GM04504 (cell line): ENCODE measurements at regions not wholly inside any gene's neighbourhood (a gene's known extent, or its start where the extent isn't known, plus 50 kb on each side); places are given as distances from the start of the nearest gene placed in this dataset.
"Not testable (repeated sequence)": the region's sequence is repeated elsewhere in the genome, so short reads cannot be mapped to it uniquely, and the experiment has no call there.

Experiments used
- DNase-seq: peaks from one replicate; pipeline ENCODE4 v3.0.0-alpha.2; 2012; ENCODE audit warnings: low read depth

DNA sequence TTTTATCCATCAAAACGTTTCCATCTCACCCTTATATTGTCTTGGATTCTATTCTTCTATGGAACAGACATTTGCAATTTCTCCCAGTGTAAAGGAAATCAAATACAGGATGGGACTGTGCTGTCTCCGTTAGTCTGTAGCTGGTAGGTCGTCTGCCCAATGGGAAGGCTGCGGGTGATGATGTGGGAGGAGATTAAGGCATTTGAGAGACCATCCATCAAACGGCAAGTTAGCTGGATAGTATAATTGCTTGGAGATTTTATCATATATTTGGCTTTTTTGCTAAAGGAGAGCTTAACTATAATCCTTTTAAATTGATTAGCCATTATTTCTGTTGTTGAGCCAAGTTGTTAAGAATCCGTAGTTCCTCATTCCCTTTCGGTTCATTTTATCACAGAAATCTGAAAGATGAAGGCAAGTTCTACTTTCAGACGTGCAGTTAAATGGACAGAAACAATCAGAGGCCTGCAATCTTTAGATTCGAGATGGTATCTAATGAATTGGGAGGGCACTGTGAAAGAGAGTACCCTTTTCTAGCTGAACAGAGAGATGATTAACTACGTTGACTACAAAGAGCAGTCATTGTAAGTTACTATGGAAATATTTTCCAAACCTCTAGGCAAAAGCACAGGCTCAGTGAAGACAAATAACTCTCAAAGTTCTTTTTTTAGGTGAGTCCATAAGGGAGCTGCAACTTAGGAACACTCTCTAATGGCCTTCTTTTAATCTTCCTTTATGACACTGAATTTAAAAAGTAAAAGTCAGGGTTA lies 253.3 kb upstream of the KIAA1217 start:
- DNase-seq: no peak

DNA sequence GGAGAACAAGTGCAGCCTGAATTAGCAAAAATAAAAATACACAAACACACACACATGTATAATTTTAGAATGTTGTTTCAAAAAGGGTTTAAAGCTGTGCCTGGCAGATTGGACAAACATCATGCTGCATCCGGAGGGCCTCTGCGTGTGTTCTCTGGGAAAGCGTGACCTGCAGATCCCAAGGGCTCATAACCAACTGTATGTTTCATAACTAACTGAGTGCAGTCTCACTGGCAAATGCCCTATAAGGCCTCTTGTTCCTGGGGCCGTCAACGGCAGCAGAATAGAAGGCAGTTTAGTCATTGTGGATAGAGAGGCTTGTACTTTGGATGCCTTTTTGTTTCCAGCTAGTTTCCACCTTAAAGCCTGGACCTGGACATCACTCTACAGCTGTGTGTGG lies 243.8 kb upstream of the KIAA1217 start:
- no peak for DNase-seq

DNA sequence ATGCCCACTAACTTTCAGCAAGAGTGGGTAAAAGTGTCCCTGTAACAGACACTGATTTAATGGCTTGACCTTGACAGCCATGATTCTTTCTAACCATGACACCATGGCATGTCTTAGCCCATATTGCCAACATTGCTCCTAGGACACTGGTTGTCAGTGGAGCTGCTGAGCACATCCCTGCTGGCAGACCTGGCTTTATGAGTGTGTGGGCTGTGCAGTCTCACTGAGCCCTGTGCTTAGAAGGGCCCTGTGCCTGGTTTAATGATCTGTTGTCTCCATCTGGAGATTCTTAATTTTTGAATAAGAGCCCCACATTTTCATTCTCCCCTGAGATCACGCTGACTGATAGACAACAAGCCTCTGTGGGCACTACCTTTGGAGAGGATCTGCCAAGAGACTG lies 243.1 kb upstream of the KIAA1217 start:
- DNase-seq: no peak

DNA sequence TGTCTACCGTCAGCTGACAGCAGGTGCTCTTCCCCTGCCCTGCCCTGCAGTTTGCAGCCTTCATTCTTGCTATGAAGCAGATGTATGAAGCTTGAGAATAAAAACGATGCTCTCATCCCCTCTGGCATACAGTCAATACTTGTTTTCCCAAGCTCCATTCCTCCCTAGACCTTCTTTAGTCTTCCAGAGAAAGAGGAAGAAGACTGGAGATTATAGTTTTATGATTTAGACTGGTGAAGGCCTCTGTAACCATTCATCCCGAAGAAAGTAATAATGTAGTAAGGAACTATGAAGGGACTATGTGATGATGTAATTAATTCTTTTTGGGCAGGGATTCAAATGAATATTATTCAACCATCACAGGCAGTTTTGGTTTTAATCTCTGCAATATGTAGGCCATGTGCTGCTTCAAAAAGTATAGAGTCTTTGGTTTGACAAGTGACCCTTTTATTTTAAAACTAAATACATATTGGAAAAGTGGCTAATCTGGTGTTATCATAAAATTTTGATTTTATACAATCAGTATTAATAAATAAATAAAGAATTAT lies 242.4 kb upstream of the KIAA1217 start:
- DNase-seq: no peak

DNA sequence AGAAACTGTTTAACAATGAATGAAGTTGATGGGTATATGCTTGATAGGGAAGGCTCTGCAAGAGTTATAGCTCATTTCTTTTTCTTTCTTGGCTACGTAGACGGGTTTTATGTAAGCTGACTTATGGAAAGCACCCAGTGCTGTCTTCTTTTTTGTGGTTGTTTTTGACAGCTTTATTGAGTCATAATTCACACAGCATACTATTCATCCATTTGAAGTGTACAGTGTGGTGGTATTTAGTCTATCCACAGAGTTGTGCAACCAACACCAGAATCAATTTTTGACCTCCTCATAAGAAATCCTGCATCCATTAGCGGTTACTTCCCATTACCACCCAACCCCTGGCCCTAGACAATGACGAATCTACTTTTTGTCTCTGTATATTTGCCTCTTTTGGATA lies 240.6 kb upstream of the KIAA1217 start:
- no peak for DNase-seq

DNA sequence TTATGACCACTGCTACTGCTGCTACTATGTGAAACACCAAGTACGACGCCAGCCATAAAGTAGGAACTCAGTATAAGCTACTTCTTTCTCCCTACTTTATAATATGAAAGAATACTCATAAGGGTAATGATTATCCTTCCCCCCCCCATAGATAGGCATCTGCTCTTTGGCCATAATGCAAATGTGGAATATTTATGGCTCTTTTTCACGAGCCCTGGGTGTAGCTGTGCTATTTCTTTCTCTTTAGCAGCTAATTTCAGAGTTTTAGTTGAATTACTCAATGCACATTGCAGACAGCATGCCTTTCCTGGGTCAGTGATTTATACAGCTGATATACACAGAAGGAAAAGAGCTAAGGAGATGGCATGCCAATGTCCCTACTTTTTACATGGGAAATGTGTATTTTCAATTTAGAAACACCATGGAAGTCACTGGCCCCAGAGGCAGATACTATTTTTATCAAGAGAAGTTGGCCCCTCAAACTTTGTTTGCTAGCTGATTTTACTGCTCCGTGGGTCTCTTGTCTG lies 234.1 kb upstream of the KIAA1217 start:
- no peak for DNase-seq

DNA sequence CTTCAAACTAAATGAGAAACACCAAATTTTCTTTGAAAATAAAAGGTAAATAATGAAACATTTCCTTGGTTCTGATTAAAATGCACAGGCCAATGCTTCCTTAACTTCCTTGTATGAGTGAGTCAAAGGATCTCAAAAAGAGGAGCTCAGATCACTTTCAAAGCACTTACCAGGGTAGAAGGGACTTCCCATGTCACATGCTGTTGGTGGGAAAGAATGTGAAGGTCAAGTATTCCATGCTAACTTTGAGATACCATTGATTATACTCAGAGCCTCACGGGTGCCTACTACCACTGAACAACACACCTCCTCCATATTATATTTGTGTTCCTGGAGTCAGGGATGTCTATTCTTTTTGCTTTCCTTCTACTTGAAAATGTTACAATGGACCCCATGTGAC lies 233.5 kb upstream of the KIAA1217 start:
- DNase-seq: no peak

DNA sequence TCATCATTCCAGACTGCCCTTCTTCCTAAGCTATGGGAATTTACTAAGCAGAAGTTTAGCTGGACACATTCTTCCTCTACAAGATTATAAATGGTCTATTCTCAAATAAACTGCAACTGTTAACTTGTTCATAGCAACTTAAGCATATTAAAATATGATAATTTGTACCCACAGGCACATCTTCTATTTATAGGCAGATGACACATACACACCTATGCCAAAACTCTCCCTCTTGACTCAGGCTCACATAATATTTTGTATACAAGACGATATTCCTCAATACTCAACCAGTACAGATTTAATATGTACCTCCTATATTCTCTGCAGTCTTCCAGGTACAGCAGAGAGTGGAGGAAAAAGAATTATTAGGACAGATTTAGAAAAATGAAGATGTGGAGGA lies 232.7 kb upstream of the KIAA1217 start:
- no peak for DNase-seq

GRCh38 chr10:23978317-23978716 lies 230.6 kb upstream of the KIAA1217 start:
- DNase-seq: no peak

DNA sequence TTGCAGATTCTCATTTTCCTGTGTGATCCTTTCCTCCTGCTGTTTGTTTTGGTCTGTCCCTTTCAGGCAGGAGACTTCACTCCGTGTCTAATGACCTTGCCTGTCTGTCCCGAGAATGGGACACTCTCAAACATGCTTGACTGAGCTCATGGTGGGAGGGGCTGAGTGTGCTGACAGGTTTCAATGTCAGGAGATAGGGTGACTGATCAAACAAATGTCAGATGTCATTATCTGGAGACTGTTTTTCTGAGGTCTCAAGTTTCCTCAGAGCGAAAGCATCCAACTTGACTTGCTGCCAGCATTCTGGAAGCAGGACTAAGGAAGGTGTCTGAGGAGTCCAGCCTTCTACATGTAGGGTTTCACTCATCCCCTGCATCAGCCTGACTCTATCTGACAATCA lies 228.8 kb upstream of the KIAA1217 start:
- no peak for DNase-seq

DNA sequence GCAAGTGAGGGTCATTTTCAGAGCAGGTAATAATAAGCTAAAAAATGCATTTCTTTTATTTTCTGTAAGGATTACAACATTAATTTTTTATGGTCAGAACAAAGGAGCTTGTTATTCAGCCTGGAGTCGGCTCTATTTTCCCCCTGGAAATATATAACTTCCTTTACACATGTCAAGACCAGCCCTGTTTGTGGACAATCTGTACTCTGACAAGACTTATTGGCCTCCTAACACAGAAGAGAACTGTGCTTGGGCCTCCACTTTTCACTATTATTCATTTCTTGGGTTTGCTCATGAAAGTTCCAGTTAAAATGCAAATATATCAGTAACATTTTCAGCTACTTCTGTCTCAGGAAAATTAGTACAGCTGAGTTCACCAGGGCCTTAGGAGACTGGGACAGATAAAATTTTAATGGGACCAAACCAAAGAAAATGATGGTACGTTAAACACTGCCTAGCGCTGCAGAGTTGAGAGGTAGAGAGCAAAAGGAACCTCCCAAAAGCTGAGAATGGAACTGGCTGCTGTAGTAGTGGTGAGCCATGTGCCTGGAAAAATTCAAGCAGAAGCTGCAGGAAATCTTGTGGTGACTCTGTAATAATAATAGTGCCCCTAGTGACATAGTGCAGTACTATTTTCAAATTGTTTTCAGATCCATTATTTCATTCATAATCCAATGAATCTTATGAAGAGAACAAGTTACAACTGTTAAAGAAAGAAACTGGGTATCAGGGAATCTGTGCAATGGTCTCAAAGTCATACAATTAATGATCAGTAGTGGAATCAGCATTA lies 227.2 kb upstream of the KIAA1217 start:
- no peak for DNase-seq

- DNase-seq: not testable (repeated sequence)
Observed at GRCh38 chr10:23984405-23984804, 224.5 kb upstream of the KIAA1217 start.

DNA sequence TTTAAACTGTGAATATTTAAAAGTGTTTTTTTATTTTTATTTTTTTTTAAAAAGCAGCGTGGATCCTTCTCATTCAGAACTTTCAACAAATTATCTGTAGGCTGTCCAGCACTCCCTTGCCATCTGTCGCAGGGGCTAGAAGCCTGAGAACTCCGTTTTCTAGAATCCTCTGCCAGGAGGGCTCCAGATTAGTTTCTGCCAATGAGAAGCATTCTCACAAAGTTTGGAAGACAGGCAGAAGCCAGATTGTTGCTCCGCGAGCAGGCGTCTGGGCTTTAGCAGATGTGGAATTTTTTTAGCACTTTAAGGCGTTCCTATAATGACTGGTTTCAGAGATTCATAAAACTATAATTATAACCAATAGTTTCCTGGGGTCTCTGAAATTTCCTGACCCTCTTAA lies 220.9 kb upstream of the KIAA1217 start:
- no peak for DNase-seq

DNA sequence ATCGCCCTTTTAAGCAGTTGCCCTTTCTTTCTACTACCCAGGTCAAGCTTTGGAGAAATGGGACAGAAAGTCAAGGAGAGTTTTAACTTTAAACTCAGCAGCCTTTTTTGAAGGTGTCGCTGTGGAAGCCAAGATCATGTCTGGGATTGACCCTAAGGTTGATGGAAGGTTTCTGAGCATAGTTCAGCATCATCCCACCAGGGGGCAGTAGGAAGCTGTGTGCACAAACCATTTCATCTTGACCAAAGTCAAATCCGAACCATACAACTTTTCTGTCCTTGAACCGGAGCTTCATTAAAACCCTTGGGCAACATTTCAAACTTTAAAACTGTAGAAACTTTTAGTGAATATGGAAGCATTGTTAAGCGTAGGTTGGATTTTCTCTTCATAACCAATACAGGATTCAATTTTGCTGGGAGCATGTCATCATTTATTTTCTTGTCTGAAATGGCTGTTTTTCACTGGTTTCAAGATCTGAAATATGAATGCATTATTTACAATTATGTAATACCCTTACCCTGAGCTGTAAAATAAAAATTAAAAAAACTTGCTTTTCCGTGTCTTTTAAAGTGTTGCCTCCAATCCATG lies 214.4 kb upstream of the KIAA1217 start:
- DNase-seq: peak; percentile 12

DNA sequence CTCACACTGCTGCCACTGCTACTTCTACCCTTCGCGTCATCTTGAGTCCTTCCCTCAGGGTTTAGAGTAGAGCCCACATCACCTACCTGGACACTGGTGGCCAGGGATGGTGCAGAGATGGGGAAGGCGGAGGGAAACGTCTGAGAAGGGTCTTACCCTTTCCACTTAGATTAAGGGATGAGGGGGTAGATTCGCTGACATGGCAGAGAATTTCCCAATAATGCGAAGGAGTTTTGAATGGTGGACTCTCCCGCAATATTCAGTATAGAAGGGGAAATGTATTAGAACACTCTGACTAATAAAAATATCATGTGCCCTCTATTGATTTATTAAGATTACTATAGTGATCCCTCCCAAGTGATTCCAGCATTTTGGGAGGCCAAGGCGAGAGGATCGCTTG lies 209.5 kb upstream of the KIAA1217 start:
- no peak for DNase-seq

GRCh38 chr10:24000271-24000813 lies 208.6 kb upstream of the KIAA1217 start:
- DNase-seq: no peak

DNA sequence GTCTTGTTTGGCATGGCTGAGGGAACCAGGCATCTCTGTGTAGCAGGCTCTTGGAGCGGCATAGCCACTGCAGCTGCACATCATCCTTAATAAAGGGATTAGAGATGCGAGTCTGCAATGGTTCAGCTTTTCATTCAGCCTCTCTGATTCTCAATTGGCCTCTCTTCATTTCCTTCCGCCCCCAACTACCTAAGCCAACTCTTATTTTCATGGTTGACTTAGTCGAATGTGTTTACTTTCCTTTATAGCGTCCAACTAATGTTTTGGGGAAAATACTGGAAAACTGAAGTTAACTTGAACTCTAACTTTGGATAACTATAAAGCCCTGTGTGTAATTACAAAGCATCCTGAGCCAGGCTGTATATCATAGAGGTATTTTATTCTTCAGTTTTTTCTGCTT lies 202.2 kb upstream of the KIAA1217 start:
- DNase-seq: no peak

DNA sequence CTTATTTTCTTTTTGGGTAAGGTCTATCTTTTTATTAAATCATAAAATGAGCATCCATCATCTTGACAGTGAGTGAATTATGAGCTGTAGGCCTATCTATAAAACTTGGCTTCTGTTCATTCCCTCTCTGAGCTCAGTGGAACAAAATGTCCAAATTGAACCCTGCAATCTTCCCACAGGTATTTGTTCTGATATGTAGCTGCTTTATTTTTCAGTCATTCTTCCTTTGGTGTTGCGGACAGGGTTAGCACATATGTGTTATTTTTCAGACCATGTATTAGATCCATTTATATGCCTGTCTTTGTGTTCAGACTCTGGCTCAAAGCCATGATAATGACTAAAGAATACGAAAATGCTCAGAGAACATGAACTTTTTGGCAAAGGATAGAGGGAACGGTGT lies 201.6 kb upstream of the KIAA1217 start:
- no peak for DNase-seq

DNA sequence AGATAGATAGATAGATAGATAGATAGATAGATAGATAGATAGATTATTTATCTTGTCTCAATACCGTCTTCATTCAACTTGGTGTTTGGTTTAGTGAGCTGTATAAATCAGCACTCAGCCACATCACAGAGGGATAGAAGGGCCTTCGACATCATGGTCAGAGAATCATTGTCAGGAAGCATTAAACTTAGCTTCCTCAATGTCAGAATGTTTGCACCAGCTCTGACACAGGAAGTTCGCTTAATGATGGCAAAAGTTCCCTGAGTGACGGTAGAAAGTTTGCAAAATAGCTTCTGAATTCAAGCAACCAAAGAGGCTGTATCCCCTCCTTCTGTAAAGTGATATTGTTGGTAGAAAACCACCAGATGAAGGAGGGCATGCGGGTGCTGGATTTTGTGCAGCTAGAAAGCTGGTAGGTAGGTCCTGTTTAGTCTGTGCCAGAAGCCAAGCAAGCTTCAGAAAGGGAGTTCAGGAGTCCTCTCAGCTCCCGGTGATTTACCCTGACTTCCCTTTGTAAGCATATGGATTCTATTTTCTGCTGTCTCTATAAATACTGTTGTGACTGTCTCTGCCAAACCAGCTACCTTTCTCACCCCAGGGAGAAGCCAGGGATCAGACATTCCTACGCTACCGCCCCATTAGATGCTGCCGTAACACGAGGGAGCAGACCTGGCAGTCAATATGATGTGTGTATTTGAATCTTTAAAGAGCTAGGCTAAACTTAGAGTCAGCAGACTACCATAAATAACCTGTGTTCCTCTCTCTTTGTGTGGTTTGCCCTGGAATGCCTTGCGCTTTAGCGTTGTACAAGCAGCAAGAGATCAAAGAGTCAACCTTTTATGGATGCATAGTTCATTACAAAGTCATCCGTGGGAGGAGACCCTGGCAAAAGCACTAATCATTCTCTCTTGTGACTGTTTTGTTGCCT lies 200.5 kb upstream of the KIAA1217 start:
- no peak for DNase-seq

GRCh38 chr10:24009115-24009514 lies 199.8 kb upstream of the KIAA1217 start:
- no peak for DNase-seq

- no peak for DNase-seq
Observed at GRCh38 chr10:24009736-24010135, 199.2 kb upstream of the KIAA1217 start.
